GM12878 (cell line): ENCODE measurements at regions not wholly inside any gene's neighbourhood (a gene's known extent, or its start where the extent isn't known, plus 50 kb on each side); places are given as distances from the start of the nearest gene placed in this dataset.

ENCODE experiments used
- ATAC-seq: fragments of 200-7000 bp; cut with Tn5 transposase; 3 replicates; pipeline ENCODE4 v1.9.1; 2020; ENCODE audit warnings: mild to moderate bottlenecking, moderate library complexity
- BruUV-seq: library from RNA; stranded (reverse); fragments of 400-500 nt; replicated peaks from 2 replicates; lab custom pipeline; 2021; lab: Mats Ljungman, UMichigan
- CTCF ChIA-PET: fragments of 300-600 bp; sonication (Branson Sonifier 250); formaldehyde crosslinking; extraction: SDS; loops from one replicate; lab custom pipeline; 2021; ENCODE audit warnings: inconsistent platforms; lab: Yijun Ruan, JAX
- POLR2A ChIA-PET: fragments of 350-600 bp; formaldehyde crosslinking; extraction: SDS; loops from one replicate; lab custom pipeline; 2021; ENCODE audit warnings: inconsistent platforms; lab: Charles Lee
- RAD21 ChIA-PET: fragments of 300-600 bp; sonication (Branson Sonifier 250); formaldehyde crosslinking; loops from one replicate; lab custom pipeline; 2023; ENCODE audit warnings: antibody characterized with exemption; ENCODE audit not compliant: unreplicated experiment; lab: Charles Lee
- SMC1A ChIA-PET: fragments of 300-600 bp; sonication (Branson Sonifier 250); formaldehyde crosslinking; loops from one replicate; lab custom pipeline; 2023; ENCODE audit not compliant: unreplicated experiment, uncharacterized antibody; lab: Charles Lee
- DNase-seq: peaks from one replicate; pipeline ENCODE4 v3.0.0-alpha.2; 2011; ENCODE audit warnings: low read depth, low spot score
- FAIRE-seq: peaks from 3 replicates; lab custom pipeline; 2011; peaks lifted over from hg19 to GRCh38; lab: Jason Lieb, UNC
- H2AFZ ChIP-seq: 2 replicates; pipeline ENCODE4 v1.6.0; 2011; ENCODE audit warnings: low read depth, low read length, control low read depth; ENCODE audit not compliant: control insufficient read depth
- H3K27ac ChIP-seq: 2 replicates; pipeline ENCODE4 v1.5.1; 2011; ENCODE audit warnings: control low read depth; ENCODE audit not compliant: control insufficient read depth, insufficient read depth
- H3K27me3 ChIP-seq, 2 experiments: replicated peaks in 1 of 2; 2 replicates each; pipeline versions ENCODE4 v1.6.0 to v1.6.1; 2011; ENCODE audit warnings: low read length in 1 of 2; ENCODE audit not compliant: control insufficient read depth in 2 of 2, insufficient read depth in 2 of 2
- H3K36me3 ChIP-seq, 2 experiments: 2 replicates each; pipeline ENCODE4 v1.5.1; 2011; ENCODE audit warnings: low read length in 1 of 2; ENCODE audit not compliant: control insufficient read depth in 2 of 2, insufficient read depth in 2 of 2
- H3K4me1 ChIP-seq: 2 replicates; pipeline ENCODE4 v1.6.1; 2011; ENCODE audit warnings: mild to moderate bottlenecking, low read length, moderate library complexity, mixed read lengths; ENCODE audit not compliant: control insufficient read depth, insufficient read depth
- H3K4me2 ChIP-seq: 2 replicates; pipeline ENCODE4 v1.6.0; 2011; ENCODE audit warnings: control low read depth; ENCODE audit not compliant: control insufficient read depth, insufficient read depth
- H3K4me3 ChIP-seq: fragments of 200-600 bp; sonication (generic); 2 replicates; pipeline ENCODE4 v1.5.1; 2016
- H3K79me2 ChIP-seq: 2 replicates; pipeline ENCODE4 v1.6.0; 2011; ENCODE audit warnings: low read length; ENCODE audit not compliant: control insufficient read depth, insufficient read depth
- H3K9ac ChIP-seq: 2 replicates; pipeline ENCODE4 v1.8.0; 2011; ENCODE audit warnings: low read length, control low read depth, mixed read lengths; ENCODE audit not compliant: control insufficient read depth, insufficient read depth
- H3K9me3 ChIP-seq: replicated peaks from 3 replicates; pipeline ENCODE4 v1.5.1; 2011; ENCODE audit warnings: mild to moderate bottlenecking, low read length; ENCODE audit not compliant: control insufficient read depth, insufficient read depth
- H4K20me1 ChIP-seq: 2 replicates; pipeline ENCODE4 v1.6.0; 2011; ENCODE audit not compliant: control insufficient read depth, insufficient read depth
- E2F8 ChIP-seq: fragments of 450-650 bp; IDR thresholded peaks from 2 replicates; pipeline ENCODE4 v1.6.1; 2018; ENCODE audit warnings: mild to moderate bottlenecking, low read depth, moderate library complexity; ENCODE audit not compliant: partially characterized antibody
- ETV6 ChIP-seq, 2 experiments: fragments of 450-650 bp in 1 of 2; IDR thresholded peaks in 1 of 2; conservative IDR thresholded peaks in 1 of 2; 2 replicates each; pipeline ENCODE4 v1.6.1; 2014; ENCODE audit warnings: antibody characterized with exemption in 1 of 2, borderline replicate concordance in 1 of 2, low read depth in 1 of 2, mild to moderate bottlenecking in 1 of 2, moderate library complexity in 1 of 2
- MLLT1 ChIP-seq: fragments of 450-650 bp; IDR thresholded peaks from 2 replicates; pipeline ENCODE4 v1.6.1; 2016; ENCODE audit warnings: mild to moderate bottlenecking
- NFYB ChIP-seq: IDR thresholded peaks from 2 replicates; pipeline ENCODE4 v1.6.1; 2011; ENCODE audit warnings: low read depth, mild to moderate bottlenecking, low read length, improper control_type of control experiment, moderate library complexity; ENCODE audit not compliant: insufficient read depth
- REST ChIP-seq: IDR thresholded peaks from 2 replicates; pipeline ENCODE4 v1.6.1; 2012; ENCODE audit warnings: mild to moderate bottlenecking, low read depth, low read length
- ZZZ3 ChIP-seq: IDR thresholded peaks from 2 replicates; pipeline ENCODE4 v1.6.1; 2011; ENCODE audit warnings: low read depth; ENCODE audit not compliant: control insufficient read depth, insufficient read length
- WGBS: methylation state at CpG from one replicate; pipeline ENCODE4 v1.1.6; 2016; ENCODE audit warnings: low lambda C conversion rate; ENCODE audit not compliant: insufficient replicate concordance, insufficient coverage; ENCODE audit errors: missing lambda C conversion rate; 5-methylcytosine and 5-hydroxymethylcytosine counted together
- in situ Hi-C: fragments of 300-500 bp; cut with MboI; formaldehyde crosslinking; loops from 9 replicates; pipeline ENCODE4 v1.14.3; 2018; ENCODE audit warnings: mixed read lengths
- intact Hi-C: fragments of 100-400 bp; cut with micrococcal nuclease; formaldehyde crosslinking; loops from one replicate; pipeline ENCODE4 v1.14.2; 2022; ENCODE audit not compliant: unreplicated experiment

GRCh38 chr6:22133357-22133756 is 163.5 kb downstream of the PRL start:
- no peak overlapping the region for H2AFZ ChIP-seq
- no peak overlapping the region for H3K27ac ChIP-seq
- BruUV-seq: no TSS peak
- FAIRE-seq (no peak), ATAC-seq (no peak), DNase-seq (no peak)
- no peak overlapping the region for H3K4me3 ChIP-seq
- H3K79me2 ChIP-seq: no peaks in the 10 kb centered on the region
- H3K9me3 ChIP-seq: no peaks in the 10 kb centered on the region; the same call in 1 of the 3 replicates
- no peaks in the 10 kb centered on the region for H3K36me3 ChIP-seq
- POLR2A ChIA-PET: no interaction called here
- intact Hi-C loops: no loop called here
- no peaks in the 10 kb centered on the region for H3K27me3 ChIP-seq
- H3K4me2 ChIP-seq: no peak overlapping the region
- no peak overlapping the region for H3K9ac ChIP-seq
- CTCF ChIA-PET: no interaction called here
- RAD21 ChIA-PET: no interaction called here
- in situ Hi-C loops: no loop called here
- H4K20me1 ChIP-seq: no peaks in the 10 kb centered on the region
- TF ChIP-seq ZZZ3 (no peak), MLLT1 (no peak), ETV6 (conservative IDR thresholded peaks at IDR 0.05 in 1 of 2, IDR thresholded peaks at IDR 0.05 in 1 of 2; ENCODE audit: borderline replicate concordance in 1 of 2, low read depth in 1 of 2) (no peak), E2F8 (no peak), REST (no peak), NFYB (no peak)
- 74% methylated on average over 4 of the region's 4 CpGs for WGBS
- H3K4me1 ChIP-seq: no peaks in the 10 kb centered on the region
- SMC1A ChIA-PET: no interaction called here
